ENCODE measurements at regions not wholly inside any gene's neighbourhood (a gene's known extent, or its start where the extent isn't known, plus 50 kb on each side); places are given as distances from the start of the nearest gene placed in this dataset.

GRCh38 chr5:29950416-29951145 is 1242.9 kb upstream of the CDH6 start:
- no peak overlapping the region for H3K4me3 ChIP-seq (ENCODE audit: low read depth, low read length)
- DNase-seq (ENCODE audit: low read depth) = no peak
- TF ChIP-seq CTCF (IDR thresholded peaks at IDR 0.05; ENCODE audit: low read depth, low read length) = no peak
- no peak for TF ChIP-seq MYC (IDR thresholded peaks at IDR 0.05; ENCODE audit: low read depth, low read length)
- no peak for TF ChIP-seq POLR2A (IDR thresholded peaks at IDR 0.05; ENCODE audit: extremely low read depth, insufficient read length)
- TF ChIP-seq MAX (IDR thresholded peaks at IDR 0.05; ENCODE audit: low read depth, low read length) = no peak

- TF ChIP-seq MAX (IDR thresholded peaks at IDR 0.05; ENCODE audit: low read depth, low read length) = no peak
- no peak for TF ChIP-seq POLR2A (IDR thresholded peaks at IDR 0.05; ENCODE audit: extremely low read depth, insufficient read length)
- DNase-seq (ENCODE audit: low read depth) = no peak
- H3K4me3 ChIP-seq (ENCODE audit: low read depth, low read length) = no peak overlapping the region
Measured at GRCh38 chr5:29949301-29949872, 1244.1 kb upstream of the CDH6 start.

- H3K4me3 ChIP-seq (ENCODE audit: low read depth, low read length) = no peak overlapping the region
- TF ChIP-seq CTCF (IDR thresholded peaks at IDR 0.05; ENCODE audit: low read depth, low read length) (no peak), POLR2A (IDR thresholded peaks at IDR 0.05; ENCODE audit: extremely low read depth, insufficient read length) (no peak), MAX (IDR thresholded peaks at IDR 0.05; ENCODE audit: low read depth, low read length) (no peak), MYC (IDR thresholded peaks at IDR 0.05; ENCODE audit: low read depth, low read length) (no peak)
- DNase-seq (ENCODE audit: low read depth) = no peak
Measured at GRCh38 chr5:29944327-29944726, 1249.2 kb upstream of the CDH6 start.

GRCh38 chr5:29942089-29942488 is 1251.4 kb upstream of the CDH6 start:
- no peak for TF ChIP-seq CTCF (IDR thresholded peaks at IDR 0.05; ENCODE audit: low read depth, low read length)
- no peak for TF ChIP-seq MYC (IDR thresholded peaks at IDR 0.05; ENCODE audit: low read depth, low read length)
- no peak for TF ChIP-seq POLR2A (IDR thresholded peaks at IDR 0.05; ENCODE audit: extremely low read depth, insufficient read length)
- no peak for TF ChIP-seq MAX (IDR thresholded peaks at IDR 0.05; ENCODE audit: low read depth, low read length)
- peak; percentile 28 for DNase-seq (ENCODE audit: low read depth)

GRCh38 chr5:29939988-29940387 is 1253.5 kb upstream of the CDH6 start:
- H3K4me3 ChIP-seq (ENCODE audit: low read depth, low read length) = no peak overlapping the region
- no peak for DNase-seq (ENCODE audit: low read depth)
- no peak for TF ChIP-seq MYC (IDR thresholded peaks at IDR 0.05; ENCODE audit: low read depth, low read length)
- no peak for TF ChIP-seq MAX (IDR thresholded peaks at IDR 0.05; ENCODE audit: low read depth, low read length)
- TF ChIP-seq POLR2A (IDR thresholded peaks at IDR 0.05; ENCODE audit: extremely low read depth, insufficient read length) = no peak
- TF ChIP-seq CTCF (IDR thresholded peaks at IDR 0.05; ENCODE audit: low read depth, low read length) = no peak

More at GRCh38 chr5:29942089-29942488, 1251.4 kb upstream of the CDH6 start:
- H3K4me3 ChIP-seq (ENCODE audit: low read depth, low read length) = no peak overlapping the region

GRCh38 chr5:29935371-29935770 is 1258.1 kb upstream of the CDH6 start:
- H3K4me3 ChIP-seq (ENCODE audit: low read depth, low read length) = no peak overlapping the region
- no peak for DNase-seq (ENCODE audit: low read depth)
- no peak for TF ChIP-seq POLR2A (IDR thresholded peaks at IDR 0.05; ENCODE audit: extremely low read depth, insufficient read length)
- no peak for TF ChIP-seq MAX (IDR thresholded peaks at IDR 0.05; ENCODE audit: low read depth, low read length)
- no peak for TF ChIP-seq CTCF (IDR thresholded peaks at IDR 0.05; ENCODE audit: low read depth, low read length)
- TF ChIP-seq MYC (IDR thresholded peaks at IDR 0.05; ENCODE audit: low read depth, low read length) = no peak
